AG09319 (cell line): ENCODE measurements at regions not wholly inside any gene's neighbourhood (a gene's known extent, or its start where the extent isn't known, plus 50 kb on each side); places are given as distances from the start of the nearest gene placed in this dataset.
A peak's percentile ranks its signal among the peaks of the same experiment; 100 is the strongest.

ENCODE experiments used
- DNase-seq: peaks from one replicate; pipeline ENCODE4 v3.0.0-alpha.2; 2010; ENCODE audit warnings: low read depth; ENCODE audit errors: extremely low read depth
- TF ChIP-seq, protein P1 (sequence below): IDR thresholded peaks from 2 replicates; pipeline ENCODE4 v1.5.1; 2011; ENCODE audit warnings: low read depth, mild to moderate bottlenecking, inconsistent platforms, low read length, moderate library complexity

DNA sequence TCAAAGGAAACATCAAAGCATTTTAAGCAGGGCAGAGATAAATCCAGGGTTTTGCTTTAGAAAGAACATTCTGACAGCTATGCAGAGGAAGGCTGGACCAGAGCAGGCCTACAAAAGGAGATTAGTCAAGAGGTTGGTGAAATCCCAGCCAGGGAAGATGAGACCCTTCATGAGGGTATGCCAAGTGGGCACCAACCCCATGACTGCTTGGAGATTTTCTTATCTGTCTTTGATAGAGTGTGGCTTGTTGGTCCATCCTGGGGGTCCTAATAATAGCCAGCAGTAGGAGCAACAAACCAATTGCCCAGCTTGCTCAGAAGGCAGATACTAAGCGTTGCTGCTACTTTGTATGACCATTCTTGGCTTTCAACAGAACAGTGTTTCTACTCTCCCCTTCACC, 895.4 kb downstream of the EPHA4 start:
- no peak for DNase-seq
- TF ChIP-seq, protein P1, sequence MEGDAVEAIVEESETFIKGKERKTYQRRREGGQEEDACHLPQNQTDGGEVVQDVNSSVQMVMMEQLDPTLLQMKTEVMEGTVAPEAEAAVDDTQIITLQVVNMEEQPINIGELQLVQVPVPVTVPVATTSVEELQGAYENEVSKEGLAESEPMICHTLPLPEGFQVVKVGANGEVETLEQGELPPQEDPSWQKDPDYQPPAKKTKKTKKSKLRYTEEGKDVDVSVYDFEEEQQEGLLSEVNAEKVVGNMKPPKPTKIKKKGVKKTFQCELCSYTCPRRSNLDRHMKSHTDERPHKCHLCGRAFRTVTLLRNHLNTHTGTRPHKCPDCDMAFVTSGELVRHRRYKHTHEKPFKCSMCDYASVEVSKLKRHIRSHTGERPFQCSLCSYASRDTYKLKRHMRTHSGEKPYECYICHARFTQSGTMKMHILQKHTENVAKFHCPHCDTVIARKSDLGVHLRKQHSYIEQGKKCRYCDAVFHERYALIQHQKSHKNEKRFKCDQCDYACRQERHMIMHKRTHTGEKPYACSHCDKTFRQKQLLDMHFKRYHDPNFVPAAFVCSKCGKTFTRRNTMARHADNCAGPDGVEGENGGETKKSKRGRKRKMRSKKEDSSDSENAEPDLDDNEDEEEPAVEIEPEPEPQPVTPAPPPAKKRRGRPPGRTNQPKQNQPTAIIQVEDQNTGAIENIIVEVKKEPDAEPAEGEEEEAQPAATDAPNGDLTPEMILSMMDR: no peak

DNA sequence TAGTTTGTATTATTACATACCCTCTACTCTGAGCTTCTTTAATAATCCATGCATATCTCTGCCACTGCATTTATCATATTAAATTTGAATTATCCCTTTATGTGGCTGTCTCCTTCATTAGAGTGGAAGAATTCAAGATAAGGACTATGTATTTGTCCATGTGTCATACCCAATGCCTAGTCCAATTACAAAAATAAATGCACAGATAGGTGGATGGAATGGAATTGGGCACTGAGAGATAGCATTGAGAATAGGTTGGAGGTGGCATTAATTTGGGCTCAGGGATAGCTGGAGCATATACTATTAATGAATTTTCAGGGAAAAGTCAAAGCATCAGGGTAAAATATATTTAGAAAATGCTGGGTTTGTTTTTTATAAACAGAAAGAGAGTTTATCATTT, 893.2 kb downstream of the EPHA4 start:
- TF ChIP-seq, protein P1: no peak
- DNase-seq: no peak

DNA sequence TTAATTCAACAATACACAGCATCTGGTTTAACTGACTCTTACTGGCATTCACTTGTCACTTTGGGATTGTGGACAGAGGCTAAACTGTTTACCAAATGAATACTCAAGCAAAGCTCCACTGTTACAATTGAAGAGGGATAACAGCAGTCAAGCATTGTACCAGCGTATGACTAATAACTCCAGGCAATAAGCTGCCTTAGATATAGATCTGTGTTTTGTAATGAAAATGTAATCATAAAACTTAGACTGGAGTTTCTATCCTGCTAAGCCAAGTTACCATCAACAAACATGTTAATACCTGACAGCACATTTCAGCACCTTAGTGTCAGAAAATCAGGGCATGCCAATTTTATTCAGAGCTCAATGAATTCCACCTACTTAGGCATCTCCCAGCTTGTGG, 889.5 kb downstream of the EPHA4 start:
- TF ChIP-seq, protein P1: no peak
- DNase-seq: no peak

DNA sequence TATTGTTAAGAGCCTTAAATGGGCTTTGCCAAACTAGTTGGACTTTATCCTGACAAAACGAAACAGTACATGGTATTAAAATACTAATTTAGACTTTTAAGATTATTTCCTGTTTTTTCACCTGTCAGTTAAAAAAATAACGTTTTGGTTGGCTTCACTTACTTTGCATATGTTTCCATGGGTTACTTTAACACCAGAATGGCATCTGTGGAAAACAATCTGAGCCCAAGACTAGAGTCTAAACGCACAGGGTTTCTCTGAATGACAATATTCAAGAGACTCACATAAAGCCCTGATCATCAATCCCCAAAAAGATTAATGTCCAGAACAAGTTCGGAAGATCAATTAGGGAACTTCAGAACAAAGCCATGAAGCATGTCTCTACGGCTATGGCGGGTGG, 888.0 kb downstream of the EPHA4 start:
- DNase-seq: no peak
- TF ChIP-seq, protein P1: no peak

DNA sequence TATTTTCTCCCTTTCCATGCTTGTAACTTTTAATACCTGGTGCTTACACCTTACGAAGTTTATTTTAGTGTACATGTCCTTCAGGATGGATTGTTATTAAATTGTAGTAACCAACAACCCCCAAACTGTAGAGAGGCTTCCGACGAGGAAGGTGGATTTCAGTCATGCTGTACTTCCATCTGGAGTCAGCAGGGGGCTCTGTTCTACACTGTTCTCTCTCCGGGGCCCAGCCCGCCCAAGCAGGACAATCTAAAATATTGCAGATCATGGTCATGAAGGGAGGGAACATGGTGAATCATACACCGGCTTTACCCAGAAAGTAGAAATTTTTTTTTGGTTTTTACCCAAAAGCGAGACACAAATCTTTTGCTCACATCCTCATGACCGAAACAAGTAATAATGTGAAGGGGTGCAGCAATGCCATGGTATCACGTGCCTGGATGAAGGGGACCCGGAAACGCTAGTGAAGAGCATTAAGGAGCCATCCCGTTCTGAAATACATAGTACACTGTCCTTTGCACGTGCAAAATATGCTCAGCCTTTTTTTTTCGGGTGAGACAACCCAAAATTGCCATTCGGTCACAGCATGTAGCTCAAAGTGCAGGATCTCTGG, 884.8 kb downstream of the EPHA4 start:
- peak; percentile 29 for DNase-seq
- TF ChIP-seq, protein P1: peak; percentile 86

DNA sequence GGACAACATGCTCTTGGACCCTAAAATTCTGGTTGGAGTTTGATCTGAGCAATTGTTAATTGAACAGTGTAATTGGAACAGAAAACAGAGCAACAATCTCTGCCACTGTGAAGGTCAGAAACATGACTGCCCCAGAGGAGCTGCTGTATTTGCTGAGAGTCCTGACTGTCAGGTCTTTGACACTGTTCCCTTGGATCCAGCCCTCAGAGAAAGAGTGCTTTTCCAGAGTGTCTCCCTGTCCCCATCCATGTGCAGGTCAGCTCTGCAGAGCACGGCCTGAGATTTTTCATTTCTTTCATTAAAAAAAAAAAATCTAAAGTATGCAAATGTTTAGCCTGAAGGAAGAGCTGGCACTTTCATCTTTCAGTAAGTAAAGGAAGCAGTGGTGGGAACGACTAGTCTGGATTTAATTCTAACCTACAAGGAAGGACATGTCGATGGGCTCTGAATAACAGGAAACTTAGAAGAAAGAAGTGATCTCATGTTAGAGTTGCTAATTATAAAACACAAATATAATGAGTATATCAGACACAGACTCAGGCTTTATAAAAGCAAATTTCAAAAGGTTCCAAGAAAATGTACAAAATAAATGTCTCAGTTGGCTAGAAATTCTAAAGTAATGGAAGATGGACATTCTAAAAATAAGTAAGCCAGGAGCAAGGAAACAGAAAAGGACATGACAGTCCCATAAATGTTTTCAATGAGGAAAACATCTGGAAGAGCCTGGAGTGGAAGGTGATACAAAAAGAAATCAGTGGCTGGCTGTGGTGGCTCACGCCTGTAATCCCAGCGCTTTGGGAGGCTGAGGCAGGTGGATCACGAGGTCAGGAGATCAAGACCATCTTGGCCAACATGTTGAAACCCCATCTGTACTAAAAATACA, 876.5 kb downstream of the EPHA4 start:
- DNase-seq: no peak
- TF ChIP-seq, protein P1: no peak

DNA sequence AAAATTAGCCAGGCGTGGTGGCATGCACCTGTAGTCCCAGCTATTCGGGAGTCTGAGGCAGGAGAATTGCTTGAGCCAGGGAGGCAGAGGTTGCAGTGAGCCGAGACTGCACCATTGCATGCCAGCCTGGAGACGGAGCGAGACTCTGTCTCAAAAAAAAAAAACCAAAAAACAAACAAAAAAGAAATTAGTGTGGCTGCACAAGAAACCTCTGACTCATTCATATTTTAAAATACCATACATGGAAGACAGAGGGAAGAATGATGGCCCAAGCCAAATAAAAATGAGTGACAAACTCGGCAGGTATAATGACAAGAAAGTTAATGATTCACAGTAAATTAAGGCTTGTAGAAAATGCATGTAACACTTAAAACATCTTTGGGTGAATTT, 875.8 kb downstream of the EPHA4 start:
- DNase-seq: no peak
- TF ChIP-seq, protein P1: no peak
